NCI-H524 treated with DMSO at 0.1 percent for 48 hours (cell line): ENCODE measurements at regions not wholly inside any gene's neighbourhood (a gene's known extent, or its start where the extent isn't known, plus 50 kb on each side); places are given as distances from the start of the nearest gene placed in this dataset.

Experiments
- DNase-seq: peaks from one replicate; lab custom pipeline; 2025; lab: John Stamatoyannopoulos, UW

GRCh38 chr3:17945018-17945798 is 202.8 kb upstream of the TBC1D5 start:
- no peak for DNase-seq

- no peak for DNase-seq
These were observed 200.4 kb upstream of the TBC1D5 start for GRCh38 chr3:17942856-17943255.

- no peak for DNase-seq
These were observed 199.3 kb upstream of the TBC1D5 start for GRCh38 chr3:17941766-17942165.

GRCh38 chr3:17941152-17941551 is 198.7 kb upstream of the TBC1D5 start:
- no peak for DNase-seq

- DNase-seq, result no peak
These were observed 196.7 kb upstream of the TBC1D5 start for GRCh38 chr3:17939157-17939556.

- no peak for DNase-seq
These were observed 195.9 kb upstream of the TBC1D5 start for GRCh38 chr3:17938313-17938712.

- DNase-seq, result no peak
These were observed 194.5 kb upstream of the TBC1D5 start for GRCh38 chr3:17936736-17937480.

- DNase-seq, result peak; percentile 34
These were observed 192.8 kb upstream of the TBC1D5 start for GRCh38 chr3:17935222-17935621.

GRCh38 chr3:17932136-17932771 is 189.8 kb upstream of the TBC1D5 start:
- DNase-seq, result no peak

- DNase-seq, result no peak
These were observed 188.7 kb upstream of the TBC1D5 start for GRCh38 chr3:17931131-17931530.

- no peak for DNase-seq
These were observed 186.2 kb upstream of the TBC1D5 start for GRCh38 chr3:17928502-17929145.

- no peak for DNase-seq
These were observed 184.6 kb upstream of the TBC1D5 start for GRCh38 chr3:17927036-17927435.

- no peak for DNase-seq
These were observed 172.9 kb upstream of the TBC1D5 start for GRCh38 chr3:17915341-17915740.

- no peak for DNase-seq
These were observed 170.9 kb upstream of the TBC1D5 start for GRCh38 chr3:17913359-17913758.

- DNase-seq, result no peak
These were observed 169.7 kb upstream of the TBC1D5 start for GRCh38 chr3:17911986-17912760.

GRCh38 chr3:17910922-17911321 is 168.5 kb upstream of the TBC1D5 start:
- no peak for DNase-seq

GRCh38 chr3:17909714-17910113 is 167.3 kb upstream of the TBC1D5 start:
- no peak for DNase-seq

- DNase-seq, result no peak
These were observed 166.2 kb upstream of the TBC1D5 start for GRCh38 chr3:17908399-17909191.

- DNase-seq, result no peak
These were observed 163.6 kb upstream of the TBC1D5 start for GRCh38 chr3:17905996-17906395.

GRCh38 chr3:17901893-17902292 is 159.5 kb upstream of the TBC1D5 start:
- no peak for DNase-seq
